A673 (cell line): ENCODE measurements at regions not wholly inside any gene's neighbourhood (a gene's known extent, or its start where the extent isn't known, plus 50 kb on each side); places are given as distances from the start of the nearest gene placed in this dataset.

ENCODE experiments used
- BruUV-seq: library from RNA; stranded (reverse); fragments of 400-500 nt; replicated peaks from 2 replicates; lab custom pipeline; 2021; lab: Mats Ljungman, UMichigan
- CTCF ChIA-PET: fragments of 300-600 bp; sonication (Branson Sonifier 250); formaldehyde crosslinking; loops from one replicate; lab custom pipeline; 2022; ENCODE audit warnings: antibody characterized with exemption; lab: Charles Lee
- POLR2A ChIA-PET: fragments of 300-600 bp; sonication (Branson Sonifier 250); formaldehyde crosslinking; loops from one replicate; lab custom pipeline; 2022; ENCODE audit warnings: antibody characterized with exemption; ENCODE audit not compliant: low non-redundant PET; lab: Charles Lee
- DNase-seq: peaks from one replicate; pipeline ENCODE4 v3.0.0-alpha.2; 2015; ENCODE audit warnings: low spot score
- H3K27ac ChIP-seq: fragments of 200-600 bp; sonication (generic); 2 replicates; pipeline ENCODE4 v1.5.1; 2016; ENCODE audit warnings: mixed run types, low read depth, mild to moderate bottlenecking, mixed read lengths, antibody characterized with exemption, low read length; ENCODE audit not compliant: poor library complexity, severe bottlenecking
- H3K27me3 ChIP-seq: fragments of 200-600 bp; sonication (generic); replicated peaks from 2 replicates; pipeline ENCODE4 v1.6.1; 2017; ENCODE audit warnings: mixed run types, low read depth, mild to moderate bottlenecking, mixed read lengths, antibody characterized with exemption, low read length; ENCODE audit not compliant: insufficient read depth, poor library complexity
- H3K36me3 ChIP-seq: fragments of 200-600 bp; sonication (generic); 2 replicates; pipeline ENCODE4 v1.6.1; 2016; ENCODE audit warnings: mixed run types, mild to moderate bottlenecking, mixed read lengths, antibody characterized with exemption, low read length; ENCODE audit not compliant: insufficient read depth, poor library complexity, severe bottlenecking
- H3K4me1 ChIP-seq: fragments of 200-600 bp; sonication (generic); 2 replicates; pipeline ENCODE4 v1.6.1; 2017; ENCODE audit warnings: mixed run types, mild to moderate bottlenecking, mixed read lengths, antibody characterized with exemption, low read length; ENCODE audit not compliant: insufficient read depth, poor library complexity, severe bottlenecking
- H3K4me3 ChIP-seq: fragments of 200-600 bp; sonication (generic); 2 replicates; pipeline ENCODE4 v1.5.1; 2016; ENCODE audit warnings: low read depth, mixed run types, mild to moderate bottlenecking, mixed read lengths, low read length; ENCODE audit not compliant: poor library complexity, severe bottlenecking
- H3K9me3 ChIP-seq: fragments of 200-600 bp; sonication (generic); 2 replicates; pipeline ENCODE4 v1.6.1; 2016; ENCODE audit warnings: mixed run types, low read depth, mild to moderate bottlenecking, mixed read lengths, antibody characterized with exemption, low read length; ENCODE audit not compliant: poor library complexity, severe bottlenecking
- CTCF ChIP-seq: fragments of 300-800, 200-600 bp; sonication (generic); conservative IDR thresholded peaks from 2 replicates; pipeline ENCODE4 v1.5.1; 2017; ENCODE audit warnings: low read depth, mild to moderate bottlenecking, antibody characterized with exemption, low read length, moderate library complexity, mixed read lengths
- EZH2 ChIP-seq: fragments of 200-600 bp; sonication (generic); IDR thresholded peaks from 2 replicates; pipeline ENCODE4 v1.6.1; 2017; ENCODE audit warnings: borderline replicate concordance, low read depth, mild to moderate bottlenecking, mixed read lengths, antibody characterized with exemption, low read length; ENCODE audit not compliant: poor library complexity, severe bottlenecking
- intact Hi-C: fragments of 100-400 bp; cut with micrococcal nuclease; formaldehyde crosslinking; loops from one replicate; pipeline ENCODE4 v1.10.0; 2022; ENCODE audit not compliant: unreplicated experiment

GRCh38 chr13:65166675-65167074, 2063.5 kb downstream of the PCDH9 start:
- H3K27me3 ChIP-seq = no peaks in the 10 kb centered on the region
- H3K36me3 ChIP-seq = no peaks in the 10 kb centered on the region
- intact Hi-C loops = no loop called here
- DNase-seq = no peak
- ChIA-PET POLR2A (no interaction called here), CTCF (no interaction called here)
- H3K4me3 ChIP-seq = no peak overlapping the region
- H3K27ac ChIP-seq = no peak overlapping the region
- H3K9me3 ChIP-seq = no peaks in the 10 kb centered on the region
- TF ChIP-seq EZH2 = no peak
- TF ChIP-seq CTCF = no peak
- no peaks in the 10 kb centered on the region for H3K4me1 ChIP-seq
- BruUV-seq = no TSS peak

- Histone ChIP-seq H3K27ac (no peak overlapping the region), H3K4me3 (no peak overlapping the region), H3K27me3 (no peaks in the 10 kb centered on the region), H3K9me3 (no peaks in the 10 kb centered on the region), H3K36me3 (no peaks in the 10 kb centered on the region), H3K4me1 (no peaks in the 10 kb centered on the region)
- ChIA-PET CTCF (no interaction called here), POLR2A (no interaction called here)
- no peak for TF ChIP-seq EZH2
- no peak for TF ChIP-seq CTCF
- no peak for DNase-seq
- no TSS peak for BruUV-seq
- intact Hi-C loops = no loop called here
Observed at GRCh38 chr13:65159803-65160202, 2070.3 kb downstream of the PCDH9 start.

- BruUV-seq = no TSS peak
- POLR2A ChIA-PET = no interaction called here
- Histone ChIP-seq H3K27me3 (no peaks in the 10 kb centered on the region), H3K4me3 (no peak overlapping the region), H3K4me1 (no peaks in the 10 kb centered on the region), H3K27ac (no peak overlapping the region), H3K36me3 (no peaks in the 10 kb centered on the region), H3K9me3 (no peaks in the 10 kb centered on the region)
- DNase-seq = no peak
- intact Hi-C loops = no loop called here
- TF ChIP-seq CTCF = no peak
- TF ChIP-seq EZH2 = no peak
- CTCF ChIA-PET = no interaction called here
Observed at GRCh38 chr13:65155861-65156260, 2074.3 kb downstream of the PCDH9 start.
